Hematopoietic multipotent progenitor cell treated with erythropoietin and hydrocortisone succinate and interleukin-3 and kit ligand, for 6 days (in vitro differentiated cells): ENCODE measurements at regions not wholly inside any gene's neighbourhood (a gene's known extent, or its start where the extent isn't known, plus 50 kb on each side); places are given as distances from the start of the nearest gene placed in this dataset.
A peak's percentile ranks its signal among the peaks of the same experiment; 100 is the strongest.

Experiments used
- DNase-seq: peaks from one replicate; pipeline ENCODE4 v3.0.0-alpha.2; 2015

- no peak for DNase-seq
Measured at GRCh38 chr12:113683574-113683973, 211.9 kb upstream of the LHX5 start.

GRCh38 chr12:113680868-113681267 lies 209.2 kb upstream of the LHX5 start:
- no peak for DNase-seq

- no peak for DNase-seq
Measured at GRCh38 chr12:113678223-113679119, 206.8 kb upstream of the LHX5 start.

- DNase-seq: no peak
Measured at GRCh38 chr12:113676547-113676946, 204.9 kb upstream of the LHX5 start.

- no peak for DNase-seq
Measured at GRCh38 chr12:113676117-113676516, 204.4 kb upstream of the LHX5 start.

- DNase-seq: no peak
Measured at GRCh38 chr12:113674996-113675395, 203.3 kb upstream of the LHX5 start.

GRCh38 chr12:113674302-113674701 lies 202.6 kb upstream of the LHX5 start:
- no peak for DNase-seq

GRCh38 chr12:113673458-113674238 lies 202.0 kb upstream of the LHX5 start:
- no peak for DNase-seq

GRCh38 chr12:113670742-113671141 lies 199.1 kb upstream of the LHX5 start:
- no peak for DNase-seq

- no peak for DNase-seq
Measured at GRCh38 chr12:113667676-113668356, 196.1 kb upstream of the LHX5 start.

- no peak for DNase-seq
Measured at GRCh38 chr12:113667095-113667494, 195.4 kb upstream of the LHX5 start.

- DNase-seq: no peak
Measured at GRCh38 chr12:113666223-113666622, 194.6 kb upstream of the LHX5 start.

GRCh38 chr12:113665457-113665856 lies 193.8 kb upstream of the LHX5 start:
- DNase-seq: no peak

GRCh38 chr12:113664224-113664681 lies 192.6 kb upstream of the LHX5 start:
- DNase-seq: no peak

- no peak for DNase-seq
Measured at GRCh38 chr12:113663396-113663795, 191.7 kb upstream of the LHX5 start.

GRCh38 chr12:113660936-113661335 lies 189.3 kb upstream of the LHX5 start:
- DNase-seq: no peak

- no peak for DNase-seq
Measured at GRCh38 chr12:113659416-113659815, 187.7 kb upstream of the LHX5 start.

- no peak for DNase-seq
Measured at GRCh38 chr12:113659015-113659414, 187.3 kb upstream of the LHX5 start.

- DNase-seq: peak; percentile 39
Measured at GRCh38 chr12:113658006-113658655, 186.5 kb upstream of the LHX5 start.

- DNase-seq: no peak
Measured at GRCh38 chr12:113655919-113656318, 184.2 kb upstream of the LHX5 start.

GRCh38 chr12:113655479-113655878 lies 183.8 kb upstream of the LHX5 start:
- no peak for DNase-seq

- no peak for DNase-seq
Measured at GRCh38 chr12:113651662-113652061, 180.0 kb upstream of the LHX5 start.

- no peak for DNase-seq
Measured at GRCh38 chr12:113650476-113650875, 178.8 kb upstream of the LHX5 start.
